ENCODE measurements at regions not wholly inside any gene's neighbourhood (a gene's known extent, or its start where the extent isn't known, plus 50 kb on each side); places are given as distances from the start of the nearest gene placed in this dataset.

GRCh38 chr1:57910782-57911181 is 486.9 kb upstream of the DAB1 start:
- TF ChIP-seq POLR2A (IDR thresholded peaks at IDR 0.05; ENCODE audit: low read depth, low read length) (no peak), POLR2AphosphoS5 (IDR thresholded peaks at IDR 0.05; ENCODE audit: low read depth, low read length) (no peak), TAF1 (IDR thresholded peaks at IDR 0.05; ENCODE audit: borderline replicate concordance, low read depth, low read length) (no peak)
